IPS-NIHi7 (cell line): ENCODE measurements at regions not wholly inside any gene's neighbourhood (a gene's known extent, or its start where the extent isn't known, plus 50 kb on each side); places are given as distances from the start of the nearest gene placed in this dataset.

Experiments used
- DNase-seq: peaks from one replicate; pipeline ENCODE4 v3.0.0; 2012; ENCODE audit warnings: mixed read lengths; ENCODE audit errors: extremely low spot score

DNA sequence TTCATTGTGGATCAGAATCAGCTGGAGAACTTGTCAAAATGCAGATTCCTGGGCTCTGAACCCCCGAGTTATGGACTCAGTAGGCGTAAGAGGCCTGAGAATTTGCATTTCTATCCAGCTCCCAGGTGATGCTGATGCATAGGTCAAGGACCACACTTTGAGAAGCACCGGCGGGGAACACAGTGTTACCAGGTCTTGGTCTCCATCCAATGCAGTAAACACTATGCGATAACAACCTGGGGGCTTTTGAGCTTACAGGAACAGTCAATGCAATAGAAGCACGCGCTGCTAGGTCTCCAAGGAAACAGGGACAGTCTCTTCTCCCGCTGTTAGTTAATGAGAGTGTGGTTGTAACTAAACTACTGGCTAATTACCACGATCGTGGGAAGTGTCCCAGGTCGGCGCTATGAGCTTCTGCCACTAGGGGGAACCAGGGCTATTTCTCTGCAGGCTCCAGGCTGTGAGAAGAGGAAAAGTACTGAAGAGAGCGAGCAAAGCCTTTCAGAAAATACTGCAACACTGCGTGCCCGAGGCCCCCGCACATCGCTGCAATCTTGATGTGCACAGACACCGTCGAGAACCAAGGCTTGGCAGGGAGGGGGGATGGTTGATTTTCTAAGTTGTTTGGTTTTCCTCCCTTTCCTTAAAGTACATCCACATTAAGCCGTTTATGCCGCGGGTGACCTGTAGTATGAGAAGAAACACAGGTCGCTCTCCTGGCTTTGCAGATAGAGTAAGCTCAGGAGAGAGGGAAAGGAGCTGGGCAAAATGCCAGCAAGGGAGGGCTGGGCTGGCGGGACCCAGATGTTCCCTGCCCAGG is 52.0 kb upstream of the KCNA1 start:
- peak; percentile 81 for DNase-seq

GRCh38 chr12:4858386-4858785 is 51.3 kb upstream of the KCNA1 start:
- peak; percentile 62 for DNase-seq

- DNase-seq: no peak
These were observed 50.1 kb upstream of the KCNA1 start for GRCh38 chr12:4859478-4860210.
